ENCODE measurements at regions not wholly inside any gene's neighbourhood (a gene's known extent, or its start where the extent isn't known, plus 50 kb on each side); places are given as distances from the start of the nearest gene placed in this dataset.

GRCh38 chr16:51592535-51593300 is 441.6 kb upstream of the SALL1 start:
- H3K36me3 ChIP-seq (ENCODE audit: insufficient read depth, low read length) = no peaks in the 10 kb centered on the region
- no peak overlapping the region for H3K4me2 ChIP-seq (ENCODE audit: low read length)
- no peaks in the 10 kb centered on the region for H4K20me1 ChIP-seq (ENCODE audit: insufficient read depth, low read length)
- no TSS peak for BruUV-seq (replicated peaks)
- H3K9me3 ChIP-seq (ENCODE audit: low read length) = no peaks in the 10 kb centered on the region
- no peaks in the 10 kb centered on the region for H3K4me1 ChIP-seq (ENCODE audit: insufficient read depth, low read length, poor library complexity, severe bottlenecking)
- POLR2A ChIA-PET = no interaction called here
- H3K9me2 ChIP-seq (ENCODE audit: insufficient read depth, low read length) = no peaks in the 10 kb centered on the region
- CTCF ChIA-PET (ENCODE audit: unreplicated experiment) = no interaction called here
- H2AFZ ChIP-seq (ENCODE audit: low read length) = no peak overlapping the region
- no peak for TF ChIP-seq EZH2phosphoT487 (IDR thresholded peaks at IDR 0.05; ENCODE audit: borderline replicate concordance, low read depth, low read length)
- DNase-seq (ENCODE audit: low spot score) = no peak
- no peak overlapping the region for H3K27ac ChIP-seq (ENCODE audit: low read depth, low read length, poor library complexity, severe bottlenecking)
- no peaks in the 10 kb centered on the region for H3K79me2 ChIP-seq (ENCODE audit: insufficient read depth, low read depth, low read length)
- intact Hi-C loops (cut with micrococcal nuclease; ENCODE audit: unreplicated experiment) = no loop called here
- H3K4me3 ChIP-seq (ENCODE audit: low read depth, low read length, poor library complexity, severe bottlenecking) = no peak overlapping the region

GRCh38 chr16:51592001-51592501 is 441.0 kb upstream of the SALL1 start:
- POLR2A ChIA-PET = interaction anchor here (0.6 kb wide), 1 partner anchor 147 kb away, joined by 4 read pairs; no protein-coding TSS in a partner anchor
- Histone ChIP-seq H3K27ac (ENCODE audit: low read depth, low read length, poor library complexity, severe bottlenecking) (no peak overlapping the region), H3K36me3 (ENCODE audit: insufficient read depth, low read length) (no peaks in the 10 kb centered on the region), H3K9me2 (ENCODE audit: insufficient read depth, low read length) (no peaks in the 10 kb centered on the region), H3K9me3 (ENCODE audit: low read length) (no peaks in the 10 kb centered on the region), H3K4me2 (ENCODE audit: low read length) (no peak overlapping the region), H2AFZ (ENCODE audit: low read length) (no peak overlapping the region), H4K20me1 (ENCODE audit: insufficient read depth, low read length) (no peaks in the 10 kb centered on the region), H3K79me2 (ENCODE audit: insufficient read depth, low read depth, low read length) (no peaks in the 10 kb centered on the region), H3K4me3 (ENCODE audit: low read depth, low read length, poor library complexity, severe bottlenecking) (no peak overlapping the region), H3K4me1 (ENCODE audit: insufficient read depth, low read length, poor library complexity, severe bottlenecking) (no peaks in the 10 kb centered on the region)
- CTCF ChIA-PET (ENCODE audit: unreplicated experiment) = no interaction called here
- intact Hi-C loops (cut with micrococcal nuclease; ENCODE audit: unreplicated experiment) = no loop called here
- TF ChIP-seq CTCF (conservative IDR thresholded peaks at IDR 0.05; ENCODE audit: low read length) (no peak), EZH2phosphoT487 (IDR thresholded peaks at IDR 0.05; ENCODE audit: borderline replicate concordance, low read depth, low read length) (no peak)
- DNase-seq (ENCODE audit: low spot score) = no peak
- no TSS peak for BruUV-seq (replicated peaks)

- H3K36me3 ChIP-seq (ENCODE audit: insufficient read depth, low read length) = no peaks in the 10 kb centered on the region
- no peak for DNase-seq (ENCODE audit: low spot score)
- no peak overlapping the region for H3K4me3 ChIP-seq (ENCODE audit: low read depth, low read length, poor library complexity, severe bottlenecking)
- H3K27ac ChIP-seq (ENCODE audit: low read depth, low read length, poor library complexity, severe bottlenecking) = no peak overlapping the region
- intact Hi-C loops (cut with micrococcal nuclease; ENCODE audit: unreplicated experiment) = no loop called here
- TF ChIP-seq EZH2phosphoT487 (IDR thresholded peaks at IDR 0.05; ENCODE audit: borderline replicate concordance, low read depth, low read length) (no peak), CTCF (conservative IDR thresholded peaks at IDR 0.05; ENCODE audit: low read length) (no peak)
- H3K9me3 ChIP-seq (ENCODE audit: low read length) = no peaks in the 10 kb centered on the region
- BruUV-seq (replicated peaks) = no TSS peak
- H2AFZ ChIP-seq (ENCODE audit: low read length) = no peak overlapping the region
- no peak overlapping the region for H3K4me2 ChIP-seq (ENCODE audit: low read length)
- H4K20me1 ChIP-seq (ENCODE audit: insufficient read depth, low read length) = no peaks in the 10 kb centered on the region
- H3K4me1 ChIP-seq (ENCODE audit: insufficient read depth, low read length, poor library complexity, severe bottlenecking) = no peaks in the 10 kb centered on the region
- CTCF ChIA-PET (ENCODE audit: unreplicated experiment) = no interaction called here
- no peaks in the 10 kb centered on the region for H3K79me2 ChIP-seq (ENCODE audit: insufficient read depth, low read depth, low read length)
- no peaks in the 10 kb centered on the region for H3K9me2 ChIP-seq (ENCODE audit: insufficient read depth, low read length)
- POLR2A ChIA-PET = interaction anchor here (0.6 kb wide), 1 partner anchor 147 kb away, joined by 4 read pairs; no protein-coding TSS in a partner anchor
Measured at GRCh38 chr16:51591480-51591879, 440.4 kb upstream of the SALL1 start.

All from OCI-LY7 (cell line).